ENCODE measurements at regions not wholly inside any gene's neighbourhood (a gene's known extent, or its start where the extent isn't known, plus 50 kb on each side); places are given as distances from the start of the nearest gene placed in this dataset.

DNA sequence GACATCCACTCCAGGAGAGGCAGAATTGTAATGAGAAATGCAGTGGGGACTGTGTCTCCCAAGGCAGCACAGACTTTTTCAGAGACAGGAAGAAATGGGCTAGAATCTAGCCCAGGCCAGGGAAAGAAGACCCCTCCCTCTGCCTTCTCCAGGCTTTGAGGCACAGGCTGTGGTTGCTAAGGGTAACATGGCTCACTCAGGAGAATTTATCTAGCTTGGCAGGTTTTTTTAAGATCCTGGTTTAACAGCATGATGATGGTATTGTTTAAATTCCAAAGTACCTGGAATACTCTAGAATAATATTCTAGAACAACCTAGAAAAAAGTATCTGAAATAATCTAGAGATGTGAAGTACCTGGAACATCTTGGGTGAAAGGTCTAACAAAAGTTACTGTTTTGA, 125.6 kb downstream of the URB2 start:
- Mint-ChIP-seq H3K9me3 (no peaks in the 10 kb centered on the region), H3K27ac (no peak overlapping the region), H3K36me3 (ENCODE audit: low read depth) (peaks cover 1% of the 10 kb centered on the region), H3K4me1 (ENCODE audit: low read depth) (peaks cover 12% of the 10 kb centered on the region), H3K4me3 (no peak overlapping the region), H3K27me3 (ENCODE audit: low read depth) (peaks cover 8% of the 10 kb centered on the region)
- no peak for DNase-seq
- CTCF ChIA-PET: no interaction called here
- intact Hi-C loops (cut with micrococcal nuclease): no loop called here

DNA sequence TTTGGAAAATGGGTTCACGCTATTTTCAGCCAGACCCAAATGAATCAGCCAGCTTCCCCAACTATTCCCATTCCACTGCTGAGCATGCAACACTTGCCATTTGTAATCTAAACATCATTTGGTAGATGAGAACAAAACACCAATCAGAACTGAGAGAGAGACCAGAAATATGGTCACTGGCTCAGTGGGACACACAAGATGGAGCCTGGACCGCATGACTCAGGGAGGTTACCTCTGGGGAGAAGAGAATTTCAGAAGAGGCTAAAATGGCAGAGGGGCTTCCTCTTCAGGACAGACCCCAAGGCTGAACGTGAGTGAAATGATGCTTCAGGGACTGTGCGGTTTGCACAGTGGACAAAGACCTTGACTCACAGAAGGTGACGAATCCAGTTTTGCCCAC, 126.6 kb downstream of the URB2 start:
- CTCF ChIA-PET: no interaction called here
- H3K36me3 Mint-ChIP-seq (ENCODE audit: low read depth): no peaks in the 10 kb centered on the region
- peaks cover 5% of the 10 kb centered on the region for H3K27me3 Mint-ChIP-seq (ENCODE audit: low read depth)
- no peak for DNase-seq
- no peak overlapping the region for H3K4me3 Mint-ChIP-seq
- peaks cover 12% of the 10 kb centered on the region for H3K4me1 Mint-ChIP-seq (ENCODE audit: low read depth)
- intact Hi-C loops (cut with micrococcal nuclease): no loop called here
- H3K9me3 Mint-ChIP-seq: no peaks in the 10 kb centered on the region
- H3K27ac Mint-ChIP-seq: no peak overlapping the region

DNA sequence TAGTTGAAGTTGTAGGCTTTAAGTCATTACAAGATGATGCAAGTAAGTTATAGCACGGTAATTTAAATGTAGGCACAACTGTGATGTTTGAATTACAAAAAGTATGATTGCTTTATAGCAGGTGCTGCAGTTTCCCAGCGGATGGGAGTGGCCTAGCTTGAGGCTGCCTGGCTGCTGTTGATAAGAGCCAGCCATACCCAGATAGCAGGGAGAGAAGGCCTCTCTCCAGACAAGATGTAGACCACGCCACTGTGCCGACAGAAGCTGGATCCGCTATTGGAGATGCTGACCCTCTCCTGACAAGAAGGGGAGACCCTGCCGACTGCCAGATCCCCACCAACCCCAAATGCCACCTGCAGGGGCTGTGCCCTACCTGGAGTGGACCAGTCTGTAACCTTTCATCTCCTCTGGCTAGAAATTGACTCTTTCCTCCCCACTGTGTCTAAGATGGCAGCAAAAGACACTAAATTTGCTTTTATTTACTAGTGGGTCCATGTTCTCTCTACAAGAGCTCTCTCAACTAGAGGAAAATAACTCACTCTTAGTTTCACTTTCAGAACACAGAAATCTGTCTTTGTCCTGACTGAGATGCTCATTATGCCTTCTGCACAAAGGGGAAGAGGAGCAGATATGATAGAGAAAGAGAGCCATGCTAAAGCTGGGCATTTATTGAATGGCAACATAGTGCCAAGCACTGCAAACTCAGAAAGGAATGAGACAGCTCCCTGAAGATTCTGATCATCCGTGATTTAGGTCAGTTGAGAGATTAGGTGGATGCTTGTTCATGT, 127.9 kb downstream of the URB2 start:
- intact Hi-C loops (cut with micrococcal nuclease): no loop called here
- CTCF ChIA-PET: no interaction called here
- peak; percentile 9 for DNase-seq
- no peak overlapping the region for H3K27ac Mint-ChIP-seq
- H3K36me3 Mint-ChIP-seq (ENCODE audit: low read depth): no peaks in the 10 kb centered on the region
- H3K4me1 Mint-ChIP-seq (ENCODE audit: low read depth): peaks cover 12% of the 10 kb centered on the region
- H3K27me3 Mint-ChIP-seq (ENCODE audit: low read depth): peaks cover 3% of the 10 kb centered on the region
- H3K4me3 Mint-ChIP-seq: peak overlapping the region; percentile 5
- no peaks in the 10 kb centered on the region for H3K9me3 Mint-ChIP-seq

DNA sequence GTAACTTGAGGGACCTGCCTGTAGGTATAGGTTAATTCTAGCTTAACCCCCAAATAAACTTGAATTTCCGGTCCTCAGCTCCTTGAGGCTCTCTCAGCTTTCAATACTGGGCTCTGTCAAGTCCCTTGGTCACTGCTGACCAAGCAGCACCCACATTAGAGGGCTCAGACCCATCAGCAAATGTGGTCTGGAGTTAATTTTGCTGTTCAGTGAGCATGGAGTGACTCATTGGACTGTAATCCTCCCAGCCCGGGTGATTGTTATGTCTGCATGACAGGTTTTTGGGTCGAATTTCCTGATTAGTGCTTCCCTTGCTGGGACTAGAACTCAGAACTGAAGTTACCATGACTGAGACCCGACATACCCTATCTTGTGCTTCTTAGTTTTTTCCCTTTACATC, 130.6 kb downstream of the URB2 start:
- Mint-ChIP-seq H3K27me3 (ENCODE audit: low read depth) (peaks cover 2% of the 10 kb centered on the region), H3K27ac (no peak overlapping the region), H3K9me3 (no peaks in the 10 kb centered on the region), H3K36me3 (ENCODE audit: low read depth) (no peaks in the 10 kb centered on the region), H3K4me3 (no peak overlapping the region), H3K4me1 (ENCODE audit: low read depth) (peaks cover 12% of the 10 kb centered on the region)
- CTCF ChIA-PET: no interaction called here
- DNase-seq: no peak
- intact Hi-C loops (cut with micrococcal nuclease): no loop called here

DNA sequence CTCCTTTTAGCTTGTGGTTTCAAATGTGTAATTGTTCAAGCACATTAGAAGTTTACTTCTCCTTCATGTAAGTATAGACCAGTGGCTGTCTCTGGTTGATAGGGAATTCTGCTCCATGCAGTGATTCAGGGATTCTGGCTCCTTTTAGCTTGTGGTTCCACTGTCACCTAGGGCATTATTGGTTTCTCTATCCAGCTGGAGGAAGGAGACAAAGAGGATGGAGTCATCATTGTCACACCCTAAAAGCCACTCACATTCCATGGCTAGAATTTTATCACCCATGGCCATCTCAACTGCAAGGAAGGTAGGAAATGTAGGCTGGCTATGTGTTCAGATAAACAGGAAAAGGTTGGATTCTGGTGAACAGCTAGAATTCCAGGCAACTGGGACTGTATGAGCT, 131.2 kb downstream of the URB2 start:
- H3K4me3 Mint-ChIP-seq: no peak overlapping the region
- H3K27ac Mint-ChIP-seq: no peak overlapping the region

DNA sequence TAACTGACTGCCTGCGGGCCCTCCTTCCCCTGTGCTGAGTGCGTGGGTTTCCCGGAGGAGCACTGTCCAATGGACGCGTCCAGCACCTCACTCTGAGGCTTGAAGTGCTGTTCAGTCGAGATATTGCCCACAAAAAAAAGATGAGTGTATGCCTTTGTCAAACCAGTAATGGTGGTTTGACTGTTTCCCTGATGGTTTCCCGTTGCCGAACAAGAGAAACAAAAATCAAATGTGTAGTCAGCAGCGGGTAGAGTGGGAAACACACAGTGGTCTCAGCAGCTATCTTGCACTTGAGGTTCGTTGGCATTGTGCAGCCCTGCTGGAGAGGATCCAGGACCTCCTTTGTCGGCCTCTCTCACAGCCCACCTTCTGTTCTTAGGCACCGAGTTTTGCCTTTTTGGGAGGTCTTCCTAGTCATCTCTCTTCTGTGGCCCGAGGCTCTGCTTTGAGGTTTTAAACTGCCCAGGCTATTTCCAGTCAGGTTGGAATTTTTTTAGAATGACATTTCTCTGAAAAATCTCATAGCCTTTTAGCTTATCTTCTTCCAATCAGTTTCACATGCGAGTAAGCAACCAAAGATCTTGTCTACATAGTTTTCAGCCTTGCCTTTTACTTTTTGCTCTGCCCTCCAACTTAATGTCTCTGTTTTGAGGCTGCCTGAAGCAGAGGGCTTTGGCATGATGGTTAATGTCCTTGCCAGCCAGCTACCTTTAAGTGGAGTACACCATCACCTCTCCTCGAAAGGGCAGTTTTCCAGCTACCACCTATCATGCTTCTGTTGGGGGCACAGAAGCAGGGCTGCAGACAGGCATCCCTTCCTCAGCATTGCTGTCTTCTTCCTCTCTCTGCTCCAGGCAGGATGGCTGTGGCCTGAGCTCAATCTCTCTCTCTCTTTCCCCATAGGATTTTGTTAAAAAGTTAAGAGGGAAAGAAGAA, 132.3 kb downstream of the URB2 start:
- H3K36me3 Mint-ChIP-seq (ENCODE audit: low read depth): no peaks in the 10 kb centered on the region
- peaks cover 12% of the 10 kb centered on the region for H3K4me1 Mint-ChIP-seq (ENCODE audit: low read depth)
- H3K9me3 Mint-ChIP-seq: no peaks in the 10 kb centered on the region
- CTCF ChIA-PET: interaction anchor here (0.6 kb wide), 1 partner anchor 239 kb away, joined by 3 read pairs; no protein-coding TSS in a partner anchor
- H3K27me3 Mint-ChIP-seq (ENCODE audit: low read depth): peaks cover under 1% of the 10 kb centered on the region
- no peak overlapping the region for H3K27ac Mint-ChIP-seq
- intact Hi-C loops (cut with micrococcal nuclease): no loop called here
- DNase-seq: no peak
- H3K4me3 Mint-ChIP-seq: no peak overlapping the region

More for the DNA sequence above, 131.2 kb downstream of the URB2 start:
- Mint-ChIP-seq H3K9me3 (no peaks in the 10 kb centered on the region), H3K36me3 (ENCODE audit: low read depth) (no peaks in the 10 kb centered on the region), H3K27me3 (ENCODE audit: low read depth) (peaks cover 2% of the 10 kb centered on the region), H3K4me1 (ENCODE audit: low read depth) (peaks cover 12% of the 10 kb centered on the region)
- intact Hi-C loops (cut with micrococcal nuclease): no loop called here
- no peak for DNase-seq
- CTCF ChIA-PET: no interaction called here

DNA sequence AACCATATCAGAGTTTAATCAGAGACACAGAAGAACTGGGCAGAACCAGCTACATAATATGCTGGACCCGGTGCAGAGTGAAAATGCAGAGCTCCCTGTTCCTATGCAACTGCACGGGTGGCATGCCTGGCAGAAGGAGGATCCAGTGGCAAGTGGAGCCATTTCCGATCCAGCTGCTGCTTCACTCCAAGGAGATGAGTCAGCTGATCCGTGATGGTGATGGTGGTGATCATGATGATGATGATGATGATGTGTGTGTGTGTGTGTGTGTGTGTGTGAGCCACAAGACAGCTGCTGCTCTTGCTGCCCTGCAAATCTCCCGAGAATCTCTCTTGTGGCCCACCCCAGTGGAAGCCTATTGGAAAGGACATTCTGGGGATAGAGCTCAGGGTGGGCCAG, 133.0 kb downstream of the URB2 start:
- Mint-ChIP-seq H3K9me3 (no peaks in the 10 kb centered on the region), H3K27me3 (ENCODE audit: low read depth) (no peaks in the 10 kb centered on the region), H3K4me3 (no peak overlapping the region), H3K4me1 (ENCODE audit: low read depth) (peaks cover 5% of the 10 kb centered on the region), H3K36me3 (ENCODE audit: low read depth) (no peaks in the 10 kb centered on the region), H3K27ac (no peak overlapping the region)
- CTCF ChIA-PET: interaction anchor here (0.6 kb wide), 1 partner anchor 239 kb away, joined by 3 read pairs; no protein-coding TSS in a partner anchor
- DNase-seq: no peak
- intact Hi-C loops (cut with micrococcal nuclease): no loop called here

DNA sequence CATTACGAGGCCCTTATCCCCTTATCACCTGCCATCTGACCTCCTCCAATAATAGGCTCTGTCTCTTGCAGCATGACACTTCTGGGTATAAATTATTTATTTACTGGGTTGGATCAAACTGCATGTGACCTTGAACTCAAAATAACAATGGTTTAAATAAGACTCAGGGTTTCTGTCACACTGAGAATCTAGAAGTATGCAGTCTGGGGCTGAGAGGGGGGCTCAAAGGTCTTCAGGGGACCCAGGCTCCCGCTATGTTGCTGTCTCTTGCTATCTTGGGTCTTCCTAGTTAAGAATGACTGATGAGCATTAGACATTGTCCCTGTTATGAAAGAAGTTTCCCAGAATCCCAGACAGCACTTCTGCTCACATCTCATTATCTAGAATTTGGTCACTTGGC, 133.5 kb downstream of the URB2 start:
- H3K27me3 Mint-ChIP-seq (ENCODE audit: low read depth): no peaks in the 10 kb centered on the region
- intact Hi-C loops (cut with micrococcal nuclease): no loop called here

DNA sequence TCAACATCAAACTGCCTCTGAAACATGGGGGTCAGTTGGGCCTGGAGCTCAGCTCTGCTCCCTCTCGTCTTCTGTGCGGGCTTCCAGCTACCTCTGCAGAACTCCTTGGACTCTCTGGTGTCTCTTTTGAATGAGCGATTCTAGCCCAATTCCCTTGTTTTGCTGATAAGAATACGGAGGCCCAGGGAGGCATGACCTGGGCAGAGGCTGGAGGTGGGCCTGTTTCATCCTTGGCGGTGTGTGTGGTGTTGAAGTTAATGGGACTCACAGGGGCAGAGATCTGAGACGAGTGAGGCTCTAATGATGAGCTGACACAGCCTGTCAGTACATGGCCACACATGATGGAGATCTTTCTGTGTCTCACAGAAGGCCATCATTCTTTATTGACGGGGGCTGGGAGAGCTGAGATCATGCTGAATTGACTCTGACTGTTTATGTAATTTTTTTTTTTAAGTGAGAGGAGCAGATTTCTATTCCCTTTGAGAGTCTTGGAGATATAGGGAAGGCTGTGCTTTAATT, 134.5 kb downstream of the URB2 start:
- H3K36me3 Mint-ChIP-seq (ENCODE audit: low read depth): no peaks in the 10 kb centered on the region
- intact Hi-C loops (cut with micrococcal nuclease): no loop called here
- DNase-seq: no peak
- no peak overlapping the region for H3K27ac Mint-ChIP-seq
- H3K4me1 Mint-ChIP-seq (ENCODE audit: low read depth): no peaks in the 10 kb centered on the region
- no peak overlapping the region for H3K4me3 Mint-ChIP-seq
- H3K27me3 Mint-ChIP-seq (ENCODE audit: low read depth): no peaks in the 10 kb centered on the region
- CTCF ChIA-PET: no interaction called here
- no peaks in the 10 kb centered on the region for H3K9me3 Mint-ChIP-seq

More for the DNA sequence above, 133.5 kb downstream of the URB2 start:
- CTCF ChIA-PET: no interaction called here
- Mint-ChIP-seq H3K27ac (no peak overlapping the region), H3K4me1 (ENCODE audit: low read depth) (no peaks in the 10 kb centered on the region), H3K4me3 (no peak overlapping the region), H3K36me3 (ENCODE audit: low read depth) (no peaks in the 10 kb centered on the region), H3K9me3 (no peaks in the 10 kb centered on the region)
- no peak for DNase-seq

DNA sequence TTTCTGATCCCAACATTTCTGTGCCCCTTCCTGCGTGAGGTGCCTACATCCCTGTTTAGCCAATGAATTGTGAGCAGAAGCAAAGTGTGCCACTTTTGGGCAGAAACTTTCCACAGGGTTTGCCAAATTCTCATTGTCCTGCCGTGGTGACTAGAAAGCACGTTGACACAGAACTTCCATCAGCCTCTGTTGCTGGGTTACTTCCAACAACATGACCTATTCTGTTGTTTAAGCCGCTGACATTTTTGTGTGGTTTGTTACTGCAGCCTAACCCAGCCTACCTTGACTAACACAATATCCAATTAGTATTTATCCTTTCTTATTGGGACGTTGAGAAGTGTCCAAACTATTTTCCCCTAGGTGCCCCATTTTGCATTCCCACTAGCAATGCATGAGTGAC, 136.8 kb downstream of the URB2 start:
- Mint-ChIP-seq H3K9me3 (no peaks in the 10 kb centered on the region), H3K27ac (no peak overlapping the region), H3K27me3 (ENCODE audit: low read depth) (peaks cover 3% of the 10 kb centered on the region), H3K4me3 (no peak overlapping the region), H3K4me1 (ENCODE audit: low read depth) (no peaks in the 10 kb centered on the region), H3K36me3 (ENCODE audit: low read depth) (no peaks in the 10 kb centered on the region)
- no peak for DNase-seq
- intact Hi-C loops (cut with micrococcal nuclease): no loop called here
- CTCF ChIA-PET: interaction anchor here (0.8 kb wide), 1 partner anchor 19 kb away, joined by 4 read pairs; no protein-coding TSS in a partner anchor

DNA sequence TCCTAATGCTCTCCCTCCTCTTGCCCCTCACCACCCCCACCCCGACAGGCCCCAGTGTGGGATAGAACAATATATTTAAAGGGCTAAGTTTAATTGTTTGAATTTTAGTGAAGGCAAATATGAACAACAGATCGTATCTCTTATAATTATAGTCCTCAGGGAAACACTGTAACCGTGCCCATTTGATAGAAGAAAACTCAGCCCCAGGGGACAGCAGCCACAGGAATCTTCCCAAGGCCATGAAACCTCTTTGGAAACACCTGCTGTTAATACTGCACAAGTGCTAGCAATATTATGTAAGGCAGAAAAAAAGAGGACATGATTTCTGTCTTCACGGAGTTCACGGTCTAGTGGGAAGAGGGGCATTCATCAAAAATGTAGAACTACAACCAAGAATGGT, 142.2 kb downstream of the URB2 start:
- Mint-ChIP-seq H3K36me3 (ENCODE audit: low read depth) (no peaks in the 10 kb centered on the region), H3K9me3 (no peaks in the 10 kb centered on the region), H3K27ac (no peak overlapping the region), H3K4me3 (no peak overlapping the region), H3K4me1 (ENCODE audit: low read depth) (no peaks in the 10 kb centered on the region), H3K27me3 (ENCODE audit: low read depth) (peaks cover 13% of the 10 kb centered on the region)
- intact Hi-C loops (cut with micrococcal nuclease): no loop called here
- no peak for DNase-seq
- CTCF ChIA-PET: no interaction called here

DNA sequence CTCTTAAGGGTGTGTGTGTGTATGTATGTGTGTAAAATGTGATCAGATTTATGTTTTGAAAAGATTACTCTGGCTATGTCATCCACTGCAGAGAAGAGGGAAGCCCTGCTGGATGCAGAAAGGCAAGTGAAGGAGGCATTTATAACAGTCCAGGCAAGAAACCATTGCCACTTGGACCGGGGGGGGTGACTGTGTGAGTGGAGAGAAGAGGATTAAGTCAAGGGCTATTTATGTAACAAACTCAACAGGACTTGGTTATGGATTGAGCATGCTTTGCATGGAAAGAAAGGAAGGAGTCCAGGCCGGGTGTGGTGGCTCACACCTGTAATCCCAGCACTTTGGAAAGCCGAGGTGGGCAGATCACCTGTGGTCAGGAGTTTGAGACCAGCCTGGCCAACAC, 143.0 kb downstream of the URB2 start:
- DNase-seq: no peak
- Mint-ChIP-seq H3K36me3 (ENCODE audit: low read depth) (no peaks in the 10 kb centered on the region), H3K4me3 (no peak overlapping the region), H3K27me3 (ENCODE audit: low read depth) (peaks cover 13% of the 10 kb centered on the region), H3K9me3 (no peaks in the 10 kb centered on the region), H3K4me1 (ENCODE audit: low read depth) (no peaks in the 10 kb centered on the region), H3K27ac (no peak overlapping the region)
- intact Hi-C loops (cut with micrococcal nuclease): no loop called here
- CTCF ChIA-PET: no interaction called here
